H9 (cell line): ENCODE measurements at regions not wholly inside any gene's neighbourhood (a gene's known extent, or its start where the extent isn't known, plus 50 kb on each side); places are given as distances from the start of the nearest gene placed in this dataset.

ENCODE experiments used
- DNase-seq: peaks from one replicate; pipeline ENCODE4 v3.0.0-alpha.2; 2017
- H2AFZ ChIP-seq: one replicate; pipeline ENCODE4 v1.6.1; 2013; ENCODE audit warnings: mild to moderate bottlenecking, low read length, control low read depth, moderate library complexity
- H2AK5ac ChIP-seq: 2 replicates; pipeline ENCODE4 v1.6.1; 2013; ENCODE audit warnings: low read length, control low read depth, mixed read lengths; ENCODE audit not compliant: insufficient read length
- H2BK120ac ChIP-seq: one replicate; pipeline ENCODE4 v1.6.1; 2013; ENCODE audit warnings: low read depth, mild to moderate bottlenecking, low read length, control low read depth, inconsistent platforms; ENCODE audit not compliant: poor library complexity, severe bottlenecking
- H2BK12ac ChIP-seq: 2 replicates; pipeline ENCODE4 v1.6.1; 2013; ENCODE audit warnings: low read length, control low read depth, mixed read lengths, low read depth; ENCODE audit not compliant: insufficient read length
- H2BK15ac ChIP-seq: 2 replicates; pipeline ENCODE4 v1.6.1; 2013; ENCODE audit warnings: low read depth, low read length, control low read depth
- H2BK20ac ChIP-seq: one replicate; pipeline ENCODE4 v1.6.1; 2013; ENCODE audit warnings: low read depth, mild to moderate bottlenecking, low read length, control low read depth, inconsistent platforms; ENCODE audit not compliant: poor library complexity, severe bottlenecking
- H2BK5ac ChIP-seq: 2 replicates; pipeline ENCODE4 v1.6.1; 2013; ENCODE audit warnings: low read length, control low read depth, mixed read lengths; ENCODE audit not compliant: insufficient read length
- H3K14ac ChIP-seq: 2 replicates; pipeline ENCODE4 v1.6.1; 2013; ENCODE audit warnings: low read length, control low read depth; ENCODE audit not compliant: insufficient read depth
- H3K18ac ChIP-seq: 2 replicates; pipeline ENCODE4 v1.6.1; 2013; ENCODE audit warnings: low read depth, mild to moderate bottlenecking, mixed read lengths, low read length, control low read depth; ENCODE audit not compliant: insufficient read length
- H3K23ac ChIP-seq: 2 replicates; pipeline ENCODE4 v1.6.1; 2013; ENCODE audit warnings: low read length, control low read depth, mixed read lengths, low read depth; ENCODE audit not compliant: insufficient read length
- H3K23me2 ChIP-seq: 2 replicates; pipeline ENCODE4 v1.6.1; 2013; ENCODE audit warnings: low read depth, mild to moderate bottlenecking, mixed read lengths, low read length, control low read depth; ENCODE audit not compliant: insufficient read length, poor library complexity, severe bottlenecking
- H3K27ac ChIP-seq: 2 replicates; pipeline ENCODE4 v1.5.1; 2013; ENCODE audit warnings: low read length, control low read depth, mixed read lengths, low read depth; ENCODE audit not compliant: insufficient read length
- H3K27me3 ChIP-seq: 2 replicates; pipeline ENCODE4 v1.6.1; 2013; ENCODE audit warnings: low read length, control low read depth, inconsistent platforms; ENCODE audit not compliant: insufficient read depth
- H3K4ac ChIP-seq: 2 replicates; pipeline ENCODE4 v1.6.1; 2013; ENCODE audit warnings: low read depth, mild to moderate bottlenecking, control low read depth, inconsistent platforms, low read length, moderate library complexity
- H3K4me1 ChIP-seq: 2 replicates; pipeline ENCODE4 v1.6.1; 2013; ENCODE audit warnings: low read length, control low read depth, inconsistent platforms; ENCODE audit not compliant: insufficient read depth
- H3K4me2 ChIP-seq: 2 replicates; pipeline ENCODE4 v1.6.1; 2013; ENCODE audit warnings: low read length, control low read depth, mixed read lengths; ENCODE audit not compliant: insufficient read length, insufficient read depth
- H3K56ac ChIP-seq: 2 replicates; pipeline ENCODE4 v1.6.1; 2013; ENCODE audit warnings: low read depth, mild to moderate bottlenecking, mixed read lengths, low read length, control low read depth; ENCODE audit not compliant: insufficient read length
- H3K79me1 ChIP-seq: 2 replicates; pipeline ENCODE4 v1.6.1; 2013; ENCODE audit warnings: low read depth, mild to moderate bottlenecking, moderate library complexity, low read length, control low read depth, inconsistent platforms; ENCODE audit not compliant: insufficient read depth, poor library complexity, severe bottlenecking
- H3K79me2 ChIP-seq: 2 replicates; pipeline ENCODE4 v1.6.1; 2013; ENCODE audit warnings: low read length, control low read depth, inconsistent platforms; ENCODE audit not compliant: insufficient read depth
- H3K9ac ChIP-seq: 2 replicates; pipeline ENCODE4 v1.6.1; 2013; ENCODE audit warnings: low read length, control low read depth, mixed read lengths; ENCODE audit not compliant: insufficient read length; ENCODE audit errors: extremely low read depth
- H3K9me3 ChIP-seq: one replicate; pipeline ENCODE4 v1.6.1; 2013; ENCODE audit warnings: low read depth, low read length, inconsistent platforms; ENCODE audit not compliant: control insufficient read depth
- H3T11ph ChIP-seq: one replicate; pipeline ENCODE4 v1.6.1; 2013; ENCODE audit warnings: mild to moderate bottlenecking, low read length, control low read depth, inconsistent platforms
- H4K20me1 ChIP-seq: one replicate; pipeline ENCODE4 v1.6.1; 2013; ENCODE audit not compliant: control insufficient read depth, insufficient read length, insufficient read depth
- H4K5ac ChIP-seq: 2 replicates; pipeline ENCODE4 v1.6.1; 2013; ENCODE audit warnings: low read depth, mild to moderate bottlenecking, mixed read lengths, low read length, control low read depth; ENCODE audit not compliant: insufficient read length
- H4K8ac ChIP-seq: replicated peaks from 2 replicates; pipeline ENCODE4 v1.6.1; 2013; ENCODE audit warnings: low read length, control low read depth, mixed read lengths, low read depth; ENCODE audit not compliant: insufficient read length
- H4K91ac ChIP-seq: 2 replicates; pipeline ENCODE4 v1.6.1; 2013; ENCODE audit warnings: low read depth, mild to moderate bottlenecking, moderate library complexity, mixed read lengths, low read length, control low read depth; ENCODE audit not compliant: insufficient read length
- H3K27ac Mint-ChIP-seq, 3 experiments: 2 replicates in 2 of 3; 3 replicates in 1 of 3; pipeline ENCODE4 v1.8.0; 2020 to 2021; ENCODE audit warnings: mixed read lengths in 3 of 3, mild to moderate bottlenecking in 1 of 3, moderate library complexity in 1 of 3
- H3K27me3 Mint-ChIP-seq: 2 replicates; pipeline ENCODE4 v1.8.0; 2021; ENCODE audit warnings: low read depth, mild to moderate bottlenecking, moderate library complexity, mixed read lengths
- H3K36me3 Mint-ChIP-seq, 3 experiments: 2 replicates in 2 of 3; 3 replicates in 1 of 3; pipeline ENCODE4 v1.8.0; 2020 to 2021; ENCODE audit warnings: low read depth in 3 of 3, mixed read lengths in 3 of 3; ENCODE audit not compliant: insufficient read depth in 1 of 3
- H3K4me1 Mint-ChIP-seq, 2 experiments: 2 replicates each; pipeline ENCODE4 v1.8.0; 2020; ENCODE audit warnings: mixed read lengths in 2 of 2
- H3K4me3 Mint-ChIP-seq, 2 experiments: 2 replicates in 1 of 2; 3 replicates in 1 of 2; pipeline ENCODE4 v1.8.0; 2020 to 2021; ENCODE audit warnings: mild to moderate bottlenecking in 2 of 2, mixed read lengths in 2 of 2, moderate library complexity in 1 of 2
- H3K9me3 Mint-ChIP-seq, 2 experiments: 2 replicates in 1 of 2; 3 replicates in 1 of 2; pipeline ENCODE4 v1.8.0; 2020; ENCODE audit warnings: mild to moderate bottlenecking in 2 of 2, mixed read lengths in 2 of 2, moderate library complexity in 1 of 2
- CTCF ChIP-seq: fragments of 200-600 bp; sonication (generic); conservative IDR thresholded peaks from 3 replicates; pipeline ENCODE4 v1.8.0; 2021; ENCODE audit warnings: antibody characterized with exemption, mild to moderate bottlenecking
- WGBS: extraction: QIAGEN DNeasy Blood & Tissue Kit; methylation state at CpG from one replicate; pipeline ENCODE4 v1.1.7; 2013; ENCODE audit warnings: missing lambda C conversion rate, low lambda C conversion rate, mixed read lengths; ENCODE audit not compliant: insufficient read length; ENCODE audit errors: extremely low coverage; 5-methylcytosine and 5-hydroxymethylcytosine counted together

- Histone ChIP-seq H3K9ac (no peak overlapping the region), H3K23ac (no peak overlapping the region), H4K91ac (no peak overlapping the region), H3K79me1 (no peaks in the 10 kb centered on the region), H2AK5ac (no peak overlapping the region), H3K14ac (no peak overlapping the region), H3K27ac (no peak overlapping the region), H3K79me2 (no peaks in the 10 kb centered on the region), H3K27me3 (no peaks in the 10 kb centered on the region), H2BK15ac (no peak overlapping the region), H2BK5ac (no peak overlapping the region), H2AFZ (no peak overlapping the region), H3K56ac (no peak overlapping the region), H3K18ac (no peak overlapping the region), H3K4me2 (no peak overlapping the region), H3T11ph (no peak overlapping the region), H4K8ac (no peak overlapping the region), H3K9me3 (no peaks in the 10 kb centered on the region), H3K4ac (no peak overlapping the region), H3K23me2 (no peaks in the 10 kb centered on the region), H2BK12ac (no peak overlapping the region), H2BK20ac (no peak overlapping the region), H4K20me1 (no peaks in the 10 kb centered on the region), H2BK120ac (no peak overlapping the region), H3K4me1 (no peaks in the 10 kb centered on the region), H4K5ac (no peak overlapping the region)
- WGBS = no CpG with 5 or more reads among the region's 2 CpGs
- H3K4me1 Mint-ChIP-seq = 0 out of 4 replicates have a peak, but pooled peaks cover 0 to 3% of the 10 kb centered on the region in 2 experiments
- TF ChIP-seq CTCF = no peak
- H3K36me3 Mint-ChIP-seq = no peaks in the 10 kb centered on the region
- no peaks in the 10 kb centered on the region for H3K9me3 Mint-ChIP-seq
- no peak overlapping the region for H3K4me3 Mint-ChIP-seq
- no peak overlapping the region for H3K27ac Mint-ChIP-seq
- no peak for DNase-seq
- peaks cover 3% of the 10 kb centered on the region; the same call in 1 of the 2 replicates for H3K27me3 Mint-ChIP-seq
Measured at GRCh38 chr2:193279361-193279760, 1084.6 kb upstream of the TMEFF2 start.
